HuH-7 (cell line): ENCODE measurements at regions not wholly inside any gene's neighbourhood (a gene's known extent, or its start where the extent isn't known, plus 50 kb on each side); places are given as distances from the start of the nearest gene placed in this dataset.
"Not testable (repeated sequence)": the region's sequence is repeated elsewhere in the genome, so short reads cannot be mapped to it uniquely, and the experiment has no call there.

ENCODE experiments used
- DNase-seq: peaks from one replicate; pipeline ENCODE4 v3.0.0; 2011; ENCODE audit warnings: low spot score

- DNase-seq, result no peak
These were observed 134.9 kb downstream of the MRPS30 start for GRCh38 chr5:44943647-44944046.

DNA sequence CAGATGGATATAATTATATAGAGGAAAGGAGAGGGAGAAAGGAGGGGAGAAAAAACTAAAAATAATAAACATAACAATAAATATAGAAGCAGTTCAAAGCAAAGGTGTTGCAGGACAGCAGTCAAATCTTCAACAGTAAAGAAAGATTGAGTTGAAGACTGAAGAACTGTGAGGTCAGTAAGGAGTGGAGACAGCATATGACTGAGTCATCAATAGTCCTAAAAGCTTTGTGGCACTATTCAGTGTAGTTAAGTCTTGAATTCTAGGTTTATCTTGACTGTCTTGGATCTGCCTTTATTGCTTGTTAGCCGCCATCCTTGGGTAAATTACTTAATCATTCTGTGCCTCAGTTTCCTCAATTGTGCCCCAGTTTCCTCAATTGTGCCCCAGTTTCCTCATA lies 137.0 kb downstream of the MRPS30 start:
- no peak for DNase-seq

- no peak for DNase-seq
These were observed 140.9 kb downstream of the MRPS30 start for GRCh38 chr5:44949687-44950086.

DNA sequence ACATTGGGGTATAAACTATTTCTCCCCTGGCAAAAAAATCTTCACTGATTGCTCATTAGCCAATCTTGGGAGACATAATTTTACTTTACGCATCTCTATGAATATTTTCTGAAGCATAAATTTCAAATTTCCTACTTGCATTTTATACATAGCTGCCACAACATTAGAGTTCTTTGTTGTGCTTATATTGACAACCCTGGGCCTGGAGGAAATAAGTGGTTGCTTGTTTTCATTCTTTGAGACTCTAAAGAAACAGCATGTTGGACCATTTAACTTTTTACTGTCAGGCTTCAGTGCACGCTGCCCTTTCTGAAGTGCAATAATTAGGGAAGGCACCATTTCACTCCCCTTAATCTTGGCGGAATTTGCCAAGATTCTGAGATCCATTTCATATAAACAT lies 142.6 kb downstream of the MRPS30 start:
- DNase-seq, result no peak

- DNase-seq, result peak; percentile 12
These were observed 143.6 kb downstream of the MRPS30 start for GRCh38 chr5:44952376-44952775.

DNA sequence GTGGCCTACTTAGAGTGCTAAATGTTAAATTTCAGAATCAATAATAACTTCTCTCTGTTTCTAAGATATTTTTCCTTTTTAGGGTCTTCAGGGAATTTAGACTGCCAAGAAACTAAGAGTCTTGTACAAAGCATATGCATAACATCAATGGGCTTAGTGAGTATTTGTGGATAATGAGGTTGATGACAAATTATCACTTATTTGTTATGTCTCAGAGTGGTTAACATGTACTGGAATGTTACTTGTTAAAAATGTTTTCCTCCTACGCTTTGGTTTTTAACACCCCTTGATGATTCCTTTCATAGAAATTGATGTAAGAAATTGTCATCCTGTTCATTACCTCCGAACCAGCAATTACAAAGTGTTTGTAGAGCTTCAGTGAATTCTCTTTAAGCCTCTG lies 144.3 kb downstream of the MRPS30 start:
- DNase-seq, result no peak

GRCh38 chr5:44958943-44959454 lies 150.3 kb downstream of the MRPS30 start:
- DNase-seq, result not testable (repeated sequence)

DNA sequence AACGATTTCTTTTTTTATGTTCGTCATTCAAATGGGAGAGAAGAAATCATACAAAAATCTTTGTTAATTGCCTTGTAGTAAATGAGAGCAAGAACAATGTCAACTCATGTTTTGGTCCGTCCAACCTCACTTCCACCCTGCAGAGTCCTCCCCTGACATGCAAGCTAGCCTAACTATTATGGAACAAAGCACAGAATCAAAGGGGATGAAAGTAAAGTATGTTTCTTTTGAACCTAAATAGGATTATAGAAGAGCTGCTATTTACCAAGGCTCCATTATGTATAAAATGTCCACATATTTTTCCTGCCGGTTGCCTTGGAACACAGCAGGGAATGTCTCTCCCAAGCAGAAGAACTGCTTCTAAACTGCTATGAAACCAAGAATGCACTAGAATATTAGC lies 161.1 kb downstream of the MRPS30 start:
- no peak for DNase-seq

DNA sequence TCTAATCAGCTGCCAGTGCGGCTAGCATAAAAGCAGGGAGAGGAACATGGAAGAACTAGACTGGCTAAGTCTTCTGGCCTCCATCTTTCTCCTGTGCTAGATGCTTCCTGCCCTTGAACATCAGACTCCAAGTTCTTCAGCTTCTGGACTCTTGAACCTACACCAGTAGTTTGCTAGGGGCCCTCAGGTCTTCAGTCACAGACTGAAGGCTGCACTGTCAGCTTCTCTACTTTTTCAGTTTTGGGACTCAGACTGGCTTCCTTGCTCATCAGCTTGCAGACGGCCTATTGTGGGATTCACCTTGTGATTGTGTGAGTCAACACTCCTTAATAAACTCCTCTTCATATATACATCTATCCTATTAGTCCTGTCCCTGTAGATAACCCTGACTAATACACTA lies 162.2 kb downstream of the MRPS30 start:
- not testable (repeated sequence) for DNase-seq

DNA sequence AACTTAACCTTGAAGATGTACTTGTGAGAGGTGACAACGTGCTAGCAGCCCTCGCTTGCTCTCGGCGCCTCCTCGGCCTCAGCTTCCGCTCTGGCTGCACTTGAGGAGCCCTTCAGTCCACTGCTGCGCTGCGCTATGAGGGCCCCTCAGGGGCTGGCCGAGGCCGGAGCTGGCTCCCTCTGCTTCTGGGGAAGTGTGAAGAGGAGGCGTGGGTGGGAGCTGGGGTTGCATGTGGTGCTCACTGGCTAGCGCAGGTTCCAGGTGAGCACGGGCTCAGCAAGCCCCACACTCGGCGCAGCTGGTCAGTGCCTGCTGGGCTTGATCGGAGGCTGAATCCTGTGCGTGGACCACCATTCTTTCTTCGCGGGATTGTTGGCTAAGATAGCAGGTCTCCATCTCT lies 166.1 kb downstream of the MRPS30 start:
- no peak for DNase-seq

GRCh38 chr5:44981708-44982107 lies 173.0 kb downstream of the MRPS30 start:
- no peak for DNase-seq

GRCh38 chr5:44983006-44983405 lies 174.3 kb downstream of the MRPS30 start:
- DNase-seq, result no peak

- DNase-seq, result no peak
These were observed 178.3 kb downstream of the MRPS30 start for GRCh38 chr5:44987026-44987425.

DNA sequence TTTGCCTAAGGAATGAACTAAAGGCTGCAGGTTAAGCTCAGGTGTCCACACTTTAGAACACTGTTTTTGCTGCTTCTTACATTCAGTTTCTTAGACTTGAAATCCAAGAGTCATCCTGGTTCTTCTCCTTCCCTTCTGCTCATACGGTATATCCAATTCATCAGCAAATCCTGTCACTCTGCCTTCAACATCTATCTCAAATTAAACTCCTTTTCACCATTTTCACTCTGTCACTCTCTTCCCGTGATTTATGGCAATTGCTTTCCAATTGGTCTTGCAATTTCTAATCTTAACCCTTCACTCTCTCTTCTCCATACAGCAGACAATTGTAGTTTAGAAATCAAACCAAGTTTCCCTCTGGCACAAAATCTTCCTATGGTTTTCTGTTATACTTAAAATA lies 182.9 kb downstream of the MRPS30 start:
- no peak for DNase-seq

DNA sequence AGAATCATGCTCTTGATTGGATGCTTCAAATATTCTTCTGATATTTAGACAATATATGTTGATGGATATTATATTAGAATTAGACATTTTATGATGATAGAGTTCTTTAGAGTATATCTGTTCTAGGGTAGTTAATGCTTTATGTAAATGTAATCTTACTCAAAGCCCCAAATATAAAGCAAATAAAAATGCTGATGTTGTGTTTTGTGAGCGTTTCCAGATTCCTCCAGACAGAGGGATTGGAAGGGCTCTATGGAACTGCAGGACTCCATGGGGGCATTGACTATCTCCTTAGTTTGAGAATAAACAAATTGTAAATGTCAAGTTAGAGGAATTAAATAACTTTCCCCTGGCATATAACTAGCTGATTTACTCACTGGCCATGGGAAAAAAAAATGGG lies 184.5 kb downstream of the MRPS30 start:
- DNase-seq, result no peak

DNA sequence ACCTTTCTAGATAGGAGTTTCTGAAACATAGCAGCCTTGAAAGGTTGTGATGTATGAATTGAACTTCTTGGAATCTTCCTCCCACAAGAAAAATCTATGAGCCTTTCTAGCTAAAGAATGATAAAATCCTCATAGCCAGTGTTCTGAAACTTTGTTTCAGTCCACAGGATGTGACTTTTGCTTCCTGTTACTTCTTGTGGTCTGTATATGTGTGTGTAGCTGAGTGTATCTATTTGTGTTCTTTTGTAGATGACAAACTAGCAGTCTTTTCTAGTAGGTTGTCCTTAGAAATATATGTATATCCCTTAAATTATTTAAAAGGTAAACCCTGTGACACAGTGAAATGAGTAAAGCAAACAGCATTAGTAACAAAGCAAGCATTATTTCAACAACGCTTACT lies 188.8 kb downstream of the MRPS30 start:
- no peak for DNase-seq

GRCh38 chr5:45007102-45007501 lies 198.4 kb downstream of the MRPS30 start:
- DNase-seq, result not testable (repeated sequence)

DNA sequence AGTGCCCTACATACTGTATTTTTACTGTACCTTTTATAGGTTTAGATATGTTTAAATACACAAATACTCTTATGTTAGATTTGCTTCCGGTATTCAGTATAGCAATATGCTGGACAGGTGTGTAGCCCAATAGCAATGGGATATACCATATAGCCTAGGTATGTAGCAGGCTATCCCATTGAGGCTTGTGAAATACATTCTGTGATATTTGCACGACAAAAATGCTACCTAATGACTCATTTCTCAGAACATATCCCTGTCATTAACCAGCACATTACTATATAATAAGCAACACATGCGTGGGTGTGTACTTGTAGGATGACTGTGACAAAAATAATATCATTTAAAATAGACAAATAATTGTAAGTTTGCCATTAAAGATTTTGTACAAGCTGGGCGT lies 208.8 kb downstream of the MRPS30 start:
- no peak for DNase-seq

- no peak for DNase-seq
These were observed 220.8 kb downstream of the MRPS30 start for GRCh38 chr5:45029553-45029952.

- DNase-seq, result no peak
These were observed 227.2 kb downstream of the MRPS30 start for GRCh38 chr5:45035991-45036390.

- no peak for DNase-seq
These were observed 229.2 kb downstream of the MRPS30 start for GRCh38 chr5:45037927-45038326.

DNA sequence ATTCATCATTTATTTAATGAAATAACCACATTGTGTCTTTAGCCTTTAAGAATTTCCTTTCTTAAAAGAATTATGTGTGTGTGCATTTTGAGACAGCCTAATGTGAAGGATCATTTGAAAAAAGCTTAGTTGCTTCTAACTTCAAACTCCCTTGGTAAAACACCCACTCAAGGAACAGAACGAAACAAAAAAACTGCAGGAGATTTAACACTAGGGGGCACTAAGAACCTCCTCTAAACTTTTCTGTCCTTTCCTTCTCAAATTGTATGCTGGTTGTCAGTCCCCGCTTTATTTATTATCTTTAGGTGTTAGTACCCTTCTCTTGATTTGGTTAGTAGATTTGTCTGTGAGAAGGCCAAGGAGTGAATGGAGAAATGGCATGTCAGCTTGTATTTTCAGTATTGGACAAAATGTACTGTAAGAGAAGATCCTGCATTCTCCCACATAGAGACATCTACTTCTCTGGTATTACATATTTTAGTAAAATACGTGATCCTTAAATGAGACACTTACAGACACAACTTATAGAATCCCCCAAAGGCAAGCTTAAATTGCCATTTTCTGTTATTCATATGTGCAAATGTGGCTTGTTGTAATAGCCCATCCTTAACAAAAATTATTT lies 229.7 kb downstream of the MRPS30 start:
- peak; percentile 1 for DNase-seq

GRCh38 chr5:45042283-45042682 lies 233.5 kb downstream of the MRPS30 start:
- no peak for DNase-seq

DNA sequence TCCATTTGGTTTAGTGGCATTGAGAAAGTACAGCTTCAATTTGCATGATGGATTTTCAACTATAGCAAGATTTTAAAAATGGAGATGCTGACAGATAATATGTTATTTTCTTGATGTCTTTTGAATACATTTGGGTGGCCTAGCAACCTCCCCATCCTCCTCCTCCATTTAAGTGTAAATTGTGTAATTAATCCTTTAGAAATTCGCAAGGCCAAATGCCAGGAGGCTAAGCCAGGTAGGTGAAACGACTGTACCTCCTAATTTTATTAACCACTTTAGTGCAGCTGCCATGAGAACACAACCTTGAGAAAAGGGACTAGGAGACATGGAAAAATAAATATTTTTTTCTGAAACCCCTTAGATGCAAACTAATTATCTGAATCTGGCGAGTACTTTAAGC lies 248.8 kb downstream of the MRPS30 start:
- DNase-seq, result no peak

DNA sequence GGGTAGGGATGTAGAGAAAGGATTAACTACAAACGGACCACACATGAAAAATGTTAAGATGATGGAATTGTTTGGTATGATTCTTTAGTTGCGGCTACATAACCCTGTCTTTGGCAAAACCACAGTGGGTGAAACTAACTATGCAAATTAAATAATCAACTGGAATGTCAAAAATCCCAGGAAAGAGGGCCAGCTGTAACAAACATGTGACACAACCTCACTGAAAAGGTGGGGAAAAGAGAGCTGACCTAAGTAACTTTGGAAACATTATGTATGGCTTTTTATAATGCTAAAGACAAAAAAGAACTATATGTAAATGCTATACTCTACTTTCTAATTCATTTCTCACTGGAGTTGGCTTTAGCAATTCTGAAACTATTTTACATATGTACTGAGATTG lies 252.0 kb downstream of the MRPS30 start:
- no peak for DNase-seq
